ENCODE measurements at regions not wholly inside any gene's neighbourhood (a gene's known extent, or its start where the extent isn't known, plus 50 kb on each side); places are given as distances from the start of the nearest gene placed in this dataset.
"Not testable (repeated sequence)": the region's sequence is repeated elsewhere in the genome, so short reads cannot be mapped to it uniquely, and the experiment has no call there.

- DNase-seq (ENCODE audit: low read depth in 2 of 2) = peak in 1 of 2 donors; percentile 19
Observed at GRCh38 chr20:53872561-53873229, 197.7 kb downstream of the BCAS1 start.

- DNase-seq (ENCODE audit: low read depth in 2 of 2) = no peak
Observed at GRCh38 chr20:53872081-53872541, 198.3 kb downstream of the BCAS1 start.

DNA sequence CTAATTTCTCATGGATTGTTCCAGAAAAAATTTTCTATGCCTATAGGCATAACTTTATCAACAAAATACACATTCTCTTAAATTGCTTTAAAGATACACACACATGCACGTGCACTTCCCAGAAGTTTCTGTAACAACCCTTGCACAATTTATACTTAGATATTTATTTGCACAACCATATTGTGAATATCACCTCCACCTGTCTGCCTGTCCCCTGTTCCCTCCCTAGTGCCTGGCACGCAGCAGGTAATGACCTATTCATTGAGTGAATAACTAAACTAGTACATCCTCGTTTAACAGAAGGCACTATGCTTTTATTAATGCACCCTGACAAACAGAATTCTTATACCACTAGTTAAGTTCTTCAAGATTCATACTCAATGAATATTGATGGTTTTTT, 198.9 kb downstream of the BCAS1 start:
- DNase-seq (ENCODE audit: low read depth in 2 of 2) = no peak

DNA sequence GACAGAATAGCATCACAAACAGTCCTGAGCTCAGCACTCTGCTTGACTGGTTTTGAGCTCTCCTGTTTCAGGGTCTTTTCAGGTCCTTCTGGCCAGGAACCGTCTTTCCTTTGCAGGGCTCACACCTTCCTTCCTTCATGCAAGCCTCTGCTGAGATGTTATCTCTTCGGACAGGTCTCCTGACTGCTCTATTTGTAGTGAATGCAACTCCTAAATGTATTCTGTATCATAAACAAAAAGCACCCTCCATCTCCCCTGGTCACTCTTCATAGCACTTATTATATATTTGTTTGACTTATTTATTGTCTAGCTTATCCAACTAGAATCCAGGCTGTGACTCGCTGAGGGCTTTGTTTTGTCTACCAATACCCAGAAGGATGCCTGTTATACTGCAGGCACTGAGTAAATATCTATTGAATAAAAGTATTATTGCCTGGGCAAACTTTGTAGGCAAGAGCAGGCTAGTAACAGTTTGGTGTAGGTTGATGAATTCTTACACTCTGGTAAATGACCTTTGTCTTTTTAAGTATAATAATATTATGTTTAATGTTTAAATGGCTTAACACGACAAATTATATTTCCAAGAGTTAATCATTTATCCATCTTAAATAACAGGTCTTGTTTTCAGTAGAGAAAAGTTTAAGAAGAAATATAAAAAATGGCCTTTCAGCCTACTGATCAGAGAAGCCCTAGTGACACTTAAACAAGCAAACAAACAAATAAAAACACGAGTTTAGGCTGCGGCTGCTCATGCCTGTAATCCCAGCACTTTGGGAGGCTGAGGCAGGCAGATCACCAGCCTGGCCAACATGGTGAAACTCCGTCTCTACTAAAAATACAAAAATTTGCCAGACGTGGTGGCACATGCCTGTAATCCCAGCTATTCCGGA, 199.7 kb downstream of the BCAS1 start:
- DNase-seq (ENCODE audit: low read depth in 2 of 2) = no peak

GRCh38 chr20:53869466-53870258, 200.7 kb downstream of the BCAS1 start:
- peak; percentile 46 to 64 for DNase-seq (ENCODE audit: low read depth in 2 of 2)

- DNase-seq (ENCODE audit: low read depth in 2 of 2) = no peak
Observed at GRCh38 chr20:53867741-53868351, 202.5 kb downstream of the BCAS1 start.

DNA sequence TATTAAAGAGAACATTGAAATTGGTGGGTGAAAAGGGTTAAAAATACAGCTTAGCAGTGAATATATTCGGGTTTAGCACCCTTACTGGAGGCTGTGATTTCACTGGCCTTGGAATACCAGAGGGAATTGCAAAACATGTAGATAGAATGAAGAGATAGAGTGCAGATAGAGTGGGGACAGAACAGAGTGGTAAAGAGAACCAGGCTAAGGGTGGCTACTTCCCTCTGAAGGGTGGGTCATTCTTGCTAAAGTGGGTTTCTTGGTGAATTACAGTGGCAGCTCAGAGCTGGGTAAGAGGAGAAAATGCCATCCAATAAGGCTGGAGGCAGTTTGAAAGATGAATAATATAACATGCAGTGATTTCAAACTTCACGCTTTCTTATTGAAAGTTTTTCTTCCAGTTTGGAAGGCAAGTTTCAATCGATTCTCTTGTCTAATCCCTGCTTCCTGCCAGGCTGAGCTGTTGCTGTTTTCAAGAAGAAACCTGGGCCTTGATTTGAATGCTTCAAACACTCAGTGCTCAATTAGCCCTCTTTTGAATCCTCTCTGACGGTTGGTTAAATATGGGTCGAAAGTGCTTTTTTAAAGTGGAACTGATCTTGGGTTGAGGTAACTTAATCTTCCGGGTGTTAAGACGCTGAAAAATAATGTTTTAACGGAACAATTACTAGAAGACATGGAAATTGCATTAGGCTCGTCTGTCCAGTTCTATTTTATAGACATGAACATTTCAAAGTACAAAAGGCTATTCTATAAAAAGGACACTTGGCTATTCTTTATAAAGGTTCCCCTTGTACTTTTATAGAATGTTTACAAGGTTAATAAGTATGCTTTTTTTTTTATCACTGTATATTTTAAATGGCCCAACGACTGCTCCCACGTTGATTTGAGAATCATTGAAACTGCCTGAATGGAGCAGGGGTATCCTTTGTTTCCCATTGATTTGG, 203.3 kb downstream of the BCAS1 start:
- DNase-seq (ENCODE audit: low read depth in 2 of 2) = no peak

- no peak for DNase-seq (ENCODE audit: low read depth in 2 of 2)
Observed at GRCh38 chr20:53865901-53866793, 204.2 kb downstream of the BCAS1 start.

DNA sequence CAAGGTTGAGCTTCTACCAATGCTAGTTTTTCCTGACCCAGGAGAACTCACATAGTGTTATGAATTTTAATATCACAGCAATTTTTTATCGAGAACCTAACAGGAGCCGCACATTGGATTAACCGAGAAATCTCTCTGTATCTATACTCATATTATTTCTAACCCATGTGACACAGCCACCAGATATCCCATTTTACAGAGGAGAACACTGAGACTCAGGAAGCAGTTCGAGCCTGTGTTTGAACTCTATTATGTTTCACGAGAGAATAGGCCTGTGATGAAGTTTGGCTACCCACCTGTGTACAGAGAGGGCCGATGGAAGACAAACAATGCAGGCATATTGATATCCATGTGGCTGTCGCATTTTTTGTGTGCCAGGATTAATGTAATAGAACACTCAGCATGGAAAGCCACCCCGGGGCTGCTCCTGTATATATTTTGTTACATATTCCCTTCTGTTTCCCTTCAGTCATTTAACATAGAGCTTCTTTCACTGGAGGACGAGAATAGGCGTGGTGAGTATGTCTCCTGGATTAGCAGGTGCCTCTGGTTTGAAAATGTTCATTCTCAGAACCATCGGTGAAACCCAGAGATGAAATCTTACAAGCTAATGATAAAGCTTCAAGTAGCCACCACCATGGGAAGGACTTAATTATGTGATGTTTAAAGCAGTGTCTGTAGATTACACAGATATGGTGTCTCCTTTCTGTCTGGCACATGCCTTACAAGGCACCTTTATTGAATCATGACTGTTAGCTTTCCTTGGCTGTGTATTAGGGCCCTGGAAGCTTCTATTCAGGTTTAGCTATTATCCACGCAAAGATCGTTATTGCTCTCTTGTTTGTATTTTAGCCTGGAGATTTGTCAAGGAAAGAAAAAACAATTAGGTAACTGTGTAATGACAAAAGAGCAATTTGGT, 205.4 kb downstream of the BCAS1 start:
- not testable (repeated sequence) for DNase-seq (ENCODE audit: low read depth in 2 of 2)

- DNase-seq (ENCODE audit: low read depth in 2 of 2) = not testable (repeated sequence)
Observed at GRCh38 chr20:53863923-53864641, 206.3 kb downstream of the BCAS1 start.

GRCh38 chr20:53863535-53863922, 206.9 kb downstream of the BCAS1 start:
- DNase-seq (ENCODE audit: low read depth in 2 of 2) = not testable (repeated sequence)

- DNase-seq (ENCODE audit: low read depth in 2 of 2) = not testable (repeated sequence)
Observed at GRCh38 chr20:53863039-53863438, 207.4 kb downstream of the BCAS1 start.

DNA sequence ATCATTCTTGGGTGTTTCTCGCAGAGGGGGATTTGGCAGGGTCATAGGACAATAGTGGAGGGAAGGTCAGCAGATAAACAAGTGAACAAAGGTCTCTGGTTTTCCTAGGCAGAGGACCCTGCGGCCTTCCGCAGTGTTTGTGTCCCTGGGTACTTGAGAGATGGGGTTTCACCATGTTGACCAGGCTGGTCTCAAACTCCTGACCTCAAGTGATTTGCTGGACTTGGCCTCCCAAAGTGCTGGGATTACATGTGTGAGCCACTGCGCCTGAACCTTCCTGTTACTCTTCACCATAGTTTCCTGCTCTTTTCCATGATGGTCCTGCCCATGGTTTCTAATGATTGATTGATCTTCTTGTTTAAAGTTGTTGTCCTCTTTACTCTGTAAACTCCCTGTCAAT, 207.9 kb downstream of the BCAS1 start:
- DNase-seq (ENCODE audit: low read depth in 2 of 2) = not testable (repeated sequence)

- not testable (repeated sequence) for DNase-seq (ENCODE audit: low read depth in 2 of 2)
Observed at GRCh38 chr20:53862136-53862397, 208.3 kb downstream of the BCAS1 start.

- DNase-seq (ENCODE audit: low read depth in 2 of 2) = no peak
Observed at GRCh38 chr20:53859684-53860083, 210.7 kb downstream of the BCAS1 start.

- not testable (repeated sequence) for DNase-seq (ENCODE audit: low read depth in 2 of 2)
Observed at GRCh38 chr20:53859009-53859408, 211.4 kb downstream of the BCAS1 start.

DNA sequence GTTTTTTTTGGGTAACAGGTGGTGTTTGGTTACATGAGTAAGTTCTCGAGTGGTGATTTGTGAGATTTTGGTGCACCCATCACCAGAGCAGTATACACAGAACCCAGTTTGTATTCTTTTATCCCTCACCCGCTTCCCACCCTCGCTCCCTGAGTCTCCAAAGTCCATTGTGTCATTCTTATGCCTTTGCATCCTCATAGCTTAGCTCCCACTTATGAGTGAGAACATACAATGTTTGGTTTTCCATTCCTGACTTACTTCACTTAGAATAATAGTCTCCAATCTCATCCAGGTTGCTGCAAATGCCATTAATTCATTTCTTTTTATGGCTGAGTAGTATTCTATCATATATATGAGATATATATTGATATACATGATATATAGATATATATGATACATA, 211.9 kb downstream of the BCAS1 start:
- not testable (repeated sequence) for DNase-seq (ENCODE audit: low read depth in 2 of 2)

DNA sequence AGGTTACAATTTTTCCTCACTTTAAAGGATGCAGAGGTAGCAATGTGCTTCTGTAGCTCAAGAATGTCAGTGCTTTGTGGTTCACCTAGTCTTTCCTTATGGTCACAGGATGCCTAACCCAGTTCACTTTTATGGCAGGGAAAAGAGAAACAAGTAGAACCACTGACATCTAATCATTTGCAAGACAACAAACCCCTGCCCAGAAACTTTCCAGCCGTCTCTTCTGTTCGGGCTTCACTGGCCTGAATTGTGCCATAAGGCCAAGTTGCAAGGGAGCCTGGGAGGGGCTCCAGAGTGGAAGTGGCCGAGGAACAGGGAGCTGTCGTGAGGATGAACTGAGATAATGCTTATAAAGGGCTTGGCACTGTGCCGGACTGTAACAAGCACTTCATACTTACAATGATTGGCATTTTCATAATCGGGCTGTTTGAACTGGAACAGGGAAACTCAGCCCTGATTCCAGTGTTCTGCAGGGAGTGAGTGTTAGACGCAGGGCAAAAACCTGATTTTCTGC, 212.6 kb downstream of the BCAS1 start:
- no peak for DNase-seq (ENCODE audit: low read depth in 2 of 2)

Measured in activated CD4-positive, alpha-beta T cell treated with anti-CD3 and anti-CD28 coated beads for 24 hours (primary cell).